GM19328 (cell line): ENCODE measurements at regions not wholly inside any gene's neighbourhood (a gene's known extent, or its start where the extent isn't known, plus 50 kb on each side); places are given as distances from the start of the nearest gene placed in this dataset.

ENCODE experiments used
- ATAC-seq: cut with Tn5 transposase; IDR thresholded peaks from one replicate; pipeline ENCODE4 v1.9.1; 2021; ENCODE audit warnings: mild to moderate bottlenecking, moderate library complexity; ENCODE audit not compliant: unreplicated experiment

DNA sequence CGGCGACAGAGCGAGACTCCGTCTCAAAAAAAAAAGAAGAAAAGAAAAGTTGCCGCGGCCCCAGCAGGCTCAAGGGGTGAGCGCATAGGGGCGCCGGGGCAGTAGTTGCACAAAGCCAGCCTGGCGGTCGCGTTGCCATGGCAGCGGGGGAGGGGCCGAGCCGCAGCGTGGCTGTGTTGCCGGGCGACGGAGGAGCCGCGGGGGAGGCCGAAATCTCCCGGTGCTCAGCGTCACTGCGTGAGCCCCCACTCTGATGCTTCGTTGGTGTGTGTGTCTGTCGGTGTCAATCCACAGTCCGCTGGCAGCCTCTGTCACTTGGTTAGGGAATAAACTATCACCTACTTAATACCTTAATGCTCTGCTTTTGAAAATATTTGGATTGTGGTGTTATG, 82.9 kb upstream of the C1QTNF9B start:
- ATAC-seq: peak; percentile 88

DNA sequence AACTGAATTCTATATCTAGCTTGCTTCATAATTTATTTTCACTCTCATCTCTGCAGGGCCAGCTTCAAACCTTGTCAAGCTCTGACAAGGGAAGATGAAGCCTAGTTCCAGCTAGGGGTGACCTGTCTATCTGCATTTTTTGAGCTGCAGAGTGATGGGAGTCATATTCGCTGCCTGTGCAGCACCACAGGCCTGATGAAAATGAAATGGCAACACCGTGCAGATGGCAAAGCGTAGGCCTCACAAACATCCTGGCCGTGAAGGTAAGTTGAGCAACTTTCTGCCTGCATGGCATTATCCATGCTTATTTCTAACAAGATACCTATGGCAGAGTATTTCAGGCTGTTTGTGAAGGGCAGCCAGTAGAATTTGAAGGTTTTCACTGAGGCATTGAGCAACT, 86.4 kb upstream of the C1QTNF9B start:
- ATAC-seq: no peak

DNA sequence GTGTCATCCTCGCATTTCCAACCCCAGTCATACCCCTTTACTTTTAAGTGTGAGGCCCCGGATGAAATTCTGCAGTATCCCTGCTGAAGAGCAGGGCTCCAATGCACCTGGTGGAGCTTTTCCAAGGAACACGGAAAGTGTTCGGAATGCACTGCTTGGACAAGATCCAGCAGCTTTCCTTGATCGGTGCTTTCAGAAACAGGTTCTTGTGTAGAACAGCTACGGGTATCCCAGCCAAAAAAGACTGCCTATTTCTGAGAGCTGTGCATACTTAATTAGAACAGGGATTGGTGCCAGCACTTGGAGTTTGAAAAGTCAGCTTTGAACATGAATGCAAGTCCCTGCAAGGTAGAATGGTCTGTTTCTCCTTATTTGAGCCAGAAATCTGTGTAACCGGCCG, 87.2 kb upstream of the C1QTNF9B start:
- ATAC-seq: no peak

DNA sequence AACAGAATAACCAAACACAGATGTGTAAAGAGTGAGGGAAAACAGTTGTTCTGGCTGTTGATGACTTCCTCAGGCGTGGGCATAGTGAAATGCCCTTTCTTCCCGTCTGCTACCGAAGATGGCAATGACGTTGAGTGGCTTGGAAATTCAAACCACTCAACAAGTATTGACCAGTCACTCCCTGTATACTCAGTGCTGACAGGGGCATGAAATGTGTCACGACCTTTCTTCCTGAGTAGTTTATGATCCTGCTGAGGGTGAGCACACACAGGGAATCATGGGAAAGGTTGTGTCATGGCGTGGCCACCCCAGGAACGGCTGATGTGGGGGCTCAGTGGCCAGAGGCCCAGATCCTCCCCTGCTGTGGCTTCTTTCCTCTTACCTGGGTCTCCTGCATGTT, 87.8 kb upstream of the C1QTNF9B start:
- no peak for ATAC-seq

DNA sequence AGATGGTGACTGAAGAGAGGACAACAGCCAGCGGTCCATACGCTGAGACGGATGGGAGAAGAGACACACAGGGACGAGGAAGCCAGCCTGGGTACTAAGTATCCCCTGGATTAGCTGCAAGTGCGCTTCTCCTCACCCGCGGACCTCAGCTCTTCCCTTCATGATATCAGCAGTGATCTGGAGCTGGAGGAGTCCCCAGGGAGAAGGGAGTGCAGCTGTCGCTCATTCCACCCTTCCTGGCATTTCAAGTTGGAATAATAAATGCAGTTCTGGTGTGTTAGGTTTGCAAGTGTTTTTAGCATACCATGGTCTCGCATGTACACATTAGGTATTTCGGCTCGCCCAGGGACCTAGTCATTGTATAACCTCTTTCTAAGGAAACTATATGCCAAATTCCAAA, 88.5 kb upstream of the C1QTNF9B start:
- ATAC-seq: no peak

DNA sequence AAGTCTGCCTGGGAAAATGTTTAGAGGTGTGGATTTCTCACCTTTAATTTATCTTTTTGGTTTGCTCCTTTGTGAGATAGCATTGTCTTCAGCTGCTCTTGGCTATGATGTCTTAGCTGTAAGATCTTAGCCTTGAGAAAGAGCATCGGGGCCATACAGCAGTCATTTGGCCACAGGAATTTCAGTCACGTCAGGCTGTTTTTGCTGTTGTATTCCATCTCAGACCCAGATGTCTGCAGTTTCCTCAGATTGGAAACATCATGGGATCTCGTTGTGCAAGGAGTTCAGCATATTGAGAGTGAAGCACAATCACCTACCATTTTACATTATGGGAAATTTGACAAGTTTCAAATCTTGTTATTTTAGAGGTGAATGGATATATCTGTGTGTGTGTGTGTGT, 89.3 kb upstream of the C1QTNF9B start:
- no peak for ATAC-seq

DNA sequence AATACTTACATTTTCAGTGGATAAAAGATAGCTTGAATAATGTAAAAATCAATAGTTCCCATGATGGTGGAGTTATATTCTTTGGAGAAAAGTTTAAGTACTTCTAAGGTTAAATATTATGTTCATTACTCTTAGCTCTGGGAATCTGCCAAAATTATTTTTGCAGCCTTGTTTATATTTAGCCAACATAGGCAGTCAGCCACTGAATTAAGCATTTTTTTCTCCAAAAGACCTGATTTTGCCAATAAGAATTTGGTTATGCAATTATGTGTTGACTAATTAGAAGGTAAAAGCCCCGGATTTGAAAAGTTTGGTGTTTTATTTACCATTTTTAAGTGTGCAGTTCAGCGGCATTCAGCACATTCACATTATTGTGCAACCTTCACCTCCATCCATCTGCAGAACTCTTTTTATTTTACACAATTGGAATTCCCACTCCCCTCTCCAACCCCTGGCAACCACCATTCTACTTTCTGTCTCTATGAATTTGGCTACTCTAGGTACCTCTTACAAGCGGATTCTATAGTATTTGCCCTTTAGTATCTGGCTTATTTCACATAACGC, 90.1 kb upstream of the C1QTNF9B start:
- ATAC-seq: no peak

DNA sequence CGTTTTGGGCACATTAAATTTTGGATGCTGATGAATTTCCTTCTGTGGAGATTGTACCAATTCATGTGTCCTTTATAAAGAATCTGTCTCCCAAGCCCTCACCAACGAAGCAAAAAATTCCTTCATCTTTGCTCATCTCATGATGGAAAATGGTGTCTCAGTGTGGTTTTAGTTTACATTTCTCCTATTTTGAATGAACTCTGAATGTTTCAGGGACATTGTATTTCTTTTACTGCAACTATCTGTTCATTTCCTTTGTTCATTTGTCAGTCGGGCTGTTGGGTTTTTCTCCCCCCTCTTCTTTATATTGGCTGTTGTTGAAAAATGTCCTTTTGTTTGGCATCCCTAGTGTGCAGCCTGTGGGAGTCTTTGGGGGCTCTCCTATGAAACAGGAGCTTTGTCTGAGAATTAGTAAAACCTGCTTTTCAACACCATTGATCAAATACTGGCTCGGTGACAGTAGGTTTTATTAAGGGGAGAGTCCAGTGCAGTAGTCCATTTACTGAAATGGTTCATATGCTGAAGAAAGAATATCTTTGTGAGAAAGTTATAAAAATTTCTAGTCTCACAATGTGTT, 91.3 kb upstream of the C1QTNF9B start:
- no peak for ATAC-seq

DNA sequence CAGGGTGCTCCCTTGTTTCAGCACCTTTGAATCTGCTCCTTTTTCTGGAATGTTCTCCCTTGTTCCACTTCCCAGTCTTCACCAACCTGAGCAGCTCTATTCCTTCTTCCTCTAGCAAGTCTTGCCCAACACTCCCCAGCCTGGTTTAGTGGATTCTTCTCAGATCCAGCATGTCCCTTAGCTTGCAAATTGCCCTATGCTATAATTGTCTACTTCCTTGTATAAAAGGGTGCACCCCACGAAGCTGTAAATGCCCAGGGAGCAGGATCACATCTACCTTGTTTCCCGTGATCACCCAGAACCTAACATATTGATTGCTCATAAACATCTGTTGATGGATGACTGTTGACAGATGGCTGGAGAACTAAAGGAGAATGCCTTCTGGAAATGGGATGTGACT, 93.2 kb upstream of the C1QTNF9B start:
- ATAC-seq: no peak

DNA sequence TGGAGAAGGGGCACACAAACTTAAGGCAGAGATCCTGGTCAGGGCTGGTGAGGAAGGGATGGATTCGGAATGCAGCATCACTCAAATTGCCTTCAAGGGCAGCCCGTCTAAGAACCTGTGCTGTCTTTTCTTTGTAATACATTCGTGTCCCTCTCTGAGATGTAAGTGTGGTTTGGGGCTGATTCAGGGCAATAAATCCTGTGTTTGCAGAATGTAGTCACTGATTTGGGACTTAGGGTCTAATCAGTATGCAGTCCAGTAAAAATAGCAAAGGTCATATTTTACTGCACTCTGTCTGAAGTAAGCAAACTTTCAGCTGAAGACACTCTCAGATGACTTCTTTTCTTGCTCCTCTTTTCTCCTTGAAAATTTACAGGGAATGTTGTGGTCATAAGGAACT, 93.8 kb upstream of the C1QTNF9B start:
- ATAC-seq: no peak

DNA sequence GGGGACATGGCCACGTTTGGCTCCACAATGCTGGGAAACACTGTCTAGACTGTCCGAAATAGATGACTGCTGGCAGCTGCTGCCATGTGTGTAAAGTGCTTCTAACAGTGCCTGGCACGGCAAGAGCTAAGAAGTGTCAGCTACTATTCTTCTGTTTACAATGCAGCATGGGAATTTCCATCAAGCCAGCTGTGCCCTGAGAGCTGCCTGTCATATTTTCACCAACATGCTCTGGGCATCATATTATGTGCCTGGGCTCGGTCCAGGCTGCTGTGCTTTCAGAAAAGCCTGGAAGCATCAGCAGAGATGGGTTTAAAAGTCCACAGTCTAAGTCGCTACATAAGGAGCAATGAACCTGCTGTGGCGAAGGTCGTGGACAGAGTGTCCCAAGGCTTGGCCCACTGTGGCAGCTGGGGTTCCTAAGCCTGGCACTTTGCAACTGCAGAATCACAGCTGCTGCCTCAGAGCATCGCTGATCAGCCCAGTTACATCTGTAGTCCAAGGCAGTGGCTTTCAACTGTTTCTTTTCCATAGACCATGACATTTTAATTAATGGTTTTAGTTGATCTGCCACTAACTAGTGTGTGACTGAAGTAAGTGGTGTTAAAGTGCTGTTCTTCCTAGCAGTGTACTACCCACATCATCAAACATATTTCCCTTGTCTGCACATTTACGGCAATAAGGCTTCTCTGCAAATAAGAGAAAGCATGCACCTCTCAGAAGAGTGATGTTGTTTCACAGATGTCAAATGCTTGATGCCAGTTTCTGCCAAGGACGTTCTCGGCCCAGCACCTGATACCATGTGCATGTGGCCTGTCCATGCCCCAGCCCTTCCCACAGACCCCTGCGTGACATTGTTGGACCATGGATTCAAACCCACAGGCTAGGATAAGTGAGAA, 95.7 kb upstream of the C1QTNF9B start:
- no peak for ATAC-seq

DNA sequence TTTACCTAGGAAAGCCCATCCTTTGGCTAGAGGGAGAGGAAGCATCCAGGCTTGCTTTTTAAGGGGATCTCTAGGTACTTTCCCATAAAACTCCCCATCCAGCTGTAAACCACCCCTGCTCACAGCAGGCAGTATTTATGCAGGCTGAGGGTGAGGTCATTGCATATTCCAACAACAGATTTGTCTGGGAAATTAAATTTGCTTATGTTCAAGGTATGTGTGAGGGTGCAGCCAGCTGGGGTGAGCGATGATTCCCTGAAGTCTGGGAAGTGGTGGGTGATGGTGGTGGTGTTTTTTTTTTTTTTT, 96.3 kb upstream of the C1QTNF9B start:
- ATAC-seq: no peak

DNA sequence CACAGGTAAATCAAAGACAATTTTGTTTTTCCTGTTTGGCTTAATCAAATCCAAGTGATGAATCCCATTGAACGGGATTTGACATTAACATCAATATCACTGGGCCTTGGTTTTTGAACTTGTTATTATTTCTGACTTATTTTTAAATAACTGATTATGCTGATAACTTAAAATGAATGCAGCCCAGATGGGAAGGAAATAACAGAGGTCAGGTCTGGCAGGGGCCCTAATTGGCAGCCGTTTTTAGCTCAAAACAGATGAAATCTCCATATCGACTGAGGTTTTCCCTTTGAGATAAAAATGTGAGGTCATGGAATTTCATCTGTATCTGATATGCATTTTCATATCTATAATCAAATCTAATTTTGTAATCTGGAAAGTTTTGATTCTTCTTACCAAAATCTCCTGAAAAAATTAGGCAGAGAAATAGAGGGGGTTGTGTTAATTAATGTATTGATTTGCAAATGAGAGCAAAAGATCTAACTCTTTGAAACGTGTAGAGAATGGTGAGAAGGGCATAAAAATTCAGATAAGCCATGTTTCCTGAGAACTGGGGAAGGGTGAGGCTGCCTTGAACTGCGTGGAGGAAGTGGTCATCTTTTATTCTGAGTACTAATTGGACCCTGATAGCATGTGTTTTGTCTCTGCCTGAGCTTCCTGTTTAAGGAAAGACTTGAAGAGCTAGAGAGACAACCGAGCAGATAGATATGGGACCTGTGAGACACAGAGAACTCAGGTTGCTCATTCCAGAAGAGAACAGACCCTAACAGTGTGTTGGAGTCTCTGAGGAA, 98.2 kb upstream of the C1QTNF9B start:
- ATAC-seq: no peak

DNA sequence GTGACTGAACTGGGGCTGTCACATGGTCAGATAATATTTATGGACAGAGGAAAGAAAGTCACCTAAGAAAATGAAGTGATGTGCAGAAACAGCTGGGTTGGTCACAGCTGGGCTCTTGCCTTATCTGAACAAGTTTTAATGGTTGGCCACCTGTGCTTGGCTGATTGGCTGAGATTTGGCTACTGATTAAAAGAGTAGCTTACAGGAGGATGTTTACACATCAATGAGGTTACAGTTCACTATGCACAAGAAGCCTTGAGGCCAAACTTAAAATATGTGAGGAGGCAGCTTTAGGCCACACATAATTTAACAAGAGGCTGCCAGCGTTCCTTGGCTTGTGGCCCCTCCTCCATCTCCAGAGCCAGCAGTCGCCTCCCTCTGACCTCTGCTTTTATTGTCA, 99.2 kb upstream of the C1QTNF9B start:
- ATAC-seq: no peak

DNA sequence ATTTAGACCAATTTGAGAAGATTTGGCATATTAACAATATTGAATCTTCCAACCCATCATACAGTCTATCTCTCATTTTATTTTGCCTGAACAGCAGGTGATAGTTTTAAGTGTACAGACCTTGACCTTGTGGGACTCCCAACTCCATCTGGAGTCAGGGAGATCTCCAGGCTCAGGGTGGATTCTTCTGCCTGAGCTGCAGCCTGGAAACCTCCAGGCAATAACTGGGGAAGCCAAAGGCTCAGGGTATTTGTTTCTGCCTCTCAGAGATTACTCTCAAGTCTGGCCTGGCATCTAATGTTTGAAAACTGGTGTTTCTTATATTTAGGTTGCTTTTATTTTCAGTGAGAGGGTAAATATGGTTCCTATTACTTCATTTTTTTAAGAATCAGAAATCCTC, 102.1 kb upstream of the C1QTNF9B start:
- ATAC-seq: no peak

DNA sequence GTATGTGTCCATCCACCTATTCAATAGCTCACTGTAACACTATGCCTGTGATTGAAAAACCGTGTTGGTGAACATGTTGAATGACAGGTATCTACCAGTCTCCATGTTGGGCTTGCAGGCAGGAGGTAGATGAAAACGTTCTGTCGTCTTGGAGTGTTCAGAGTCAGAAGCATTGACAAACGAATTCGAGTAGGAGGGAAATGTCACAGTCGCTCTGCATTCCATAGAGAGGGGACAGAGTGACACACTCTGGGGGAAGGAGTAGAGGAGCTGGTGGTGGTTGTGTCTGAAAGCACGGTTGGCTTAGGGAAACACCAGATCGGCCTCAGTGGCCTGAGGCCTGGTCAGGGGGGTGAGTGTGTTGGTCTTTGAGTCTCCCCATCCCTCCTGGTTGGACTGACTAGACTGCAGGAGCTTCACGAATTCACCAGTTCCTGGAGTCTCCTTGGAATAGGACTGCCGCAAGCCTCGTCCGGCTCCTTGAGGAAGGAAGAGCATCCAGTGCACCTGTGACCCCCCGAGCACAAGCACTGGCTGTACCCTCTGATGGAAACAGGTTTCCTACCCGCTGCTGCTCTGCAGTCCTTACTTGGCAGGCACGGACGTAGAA, 105.0 kb upstream of the C1QTNF9B start:
- ATAC-seq: no peak

DNA sequence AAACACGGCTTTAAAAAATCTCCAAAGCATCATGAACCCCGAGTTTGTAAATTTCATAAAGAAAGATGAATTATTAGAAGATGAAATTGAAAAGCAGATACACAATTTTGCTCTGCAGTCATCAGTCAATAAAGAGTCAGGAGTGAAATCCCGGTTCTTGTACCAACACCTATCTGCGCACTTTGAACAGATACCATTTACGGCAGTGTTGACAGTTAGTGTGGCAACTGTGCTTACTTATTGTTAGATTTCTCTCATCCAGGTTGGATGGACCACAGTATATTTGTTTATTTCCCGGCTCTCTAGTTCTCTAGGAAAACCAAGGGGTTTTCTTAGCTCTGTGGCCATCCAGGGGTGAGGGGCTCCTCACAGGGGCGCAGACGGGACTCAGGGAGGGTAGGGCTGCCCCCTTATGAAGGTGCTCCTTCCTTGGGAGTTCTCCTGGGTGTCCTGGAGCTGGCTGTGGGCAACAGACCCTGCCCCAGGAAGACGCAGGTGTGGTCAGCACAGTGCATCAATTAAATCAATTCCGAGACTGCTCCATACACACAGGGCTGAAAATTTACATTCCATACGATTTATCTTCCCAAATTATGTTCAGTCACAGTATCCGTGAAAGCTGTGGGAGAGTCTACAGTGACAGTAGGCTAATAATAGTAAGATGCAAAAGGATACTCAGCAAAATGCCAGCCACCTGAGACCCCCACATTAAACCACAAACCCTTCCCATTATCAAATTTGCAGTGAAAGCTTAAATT, 107.0 kb upstream of the C1QTNF9B start:
- no peak for ATAC-seq

DNA sequence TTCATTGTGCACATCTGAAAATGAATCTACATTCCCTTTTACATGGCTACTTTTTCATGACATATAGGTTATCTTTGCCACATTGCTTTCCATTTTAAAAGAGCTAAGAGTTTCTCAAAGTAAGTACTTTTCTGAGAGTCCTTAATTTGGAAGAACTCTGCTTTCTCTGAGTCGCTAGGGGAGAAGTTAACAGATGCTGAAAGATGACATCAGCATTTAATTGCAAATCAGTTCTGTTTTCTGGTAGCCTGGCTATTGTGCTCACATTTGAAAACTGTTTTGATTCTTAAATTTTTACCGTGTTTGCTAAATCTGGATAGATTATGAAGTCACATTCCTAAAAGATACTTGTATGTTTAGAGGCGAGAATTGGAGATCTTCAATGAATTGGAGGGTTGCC, 107.7 kb upstream of the C1QTNF9B start:
- ATAC-seq: no peak

DNA sequence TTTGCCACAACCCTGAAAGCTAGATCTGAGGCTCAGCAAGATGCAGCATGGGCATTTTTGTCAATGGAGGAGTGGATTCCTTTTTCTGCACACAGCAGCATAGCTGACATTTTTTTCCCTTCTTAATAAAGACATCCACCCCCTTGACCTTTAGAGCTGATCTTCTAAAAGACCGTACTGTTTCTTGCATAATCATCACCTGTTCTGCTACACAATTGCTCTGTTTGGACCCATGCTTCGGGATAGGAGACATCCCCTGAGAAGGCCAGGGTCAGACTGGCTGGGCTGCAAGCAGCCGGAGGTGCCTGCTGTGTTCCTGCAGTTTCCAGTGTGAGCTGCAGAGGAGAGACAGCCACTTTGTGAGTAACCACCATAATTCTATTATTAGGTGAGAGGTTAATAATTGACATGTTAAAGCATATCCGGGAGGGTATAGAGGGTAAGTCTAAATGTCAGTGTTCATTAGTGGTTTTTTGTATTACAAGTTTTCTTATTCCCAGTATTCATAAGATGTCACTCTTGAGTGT, 108.5 kb upstream of the C1QTNF9B start:
- no peak for ATAC-seq

DNA sequence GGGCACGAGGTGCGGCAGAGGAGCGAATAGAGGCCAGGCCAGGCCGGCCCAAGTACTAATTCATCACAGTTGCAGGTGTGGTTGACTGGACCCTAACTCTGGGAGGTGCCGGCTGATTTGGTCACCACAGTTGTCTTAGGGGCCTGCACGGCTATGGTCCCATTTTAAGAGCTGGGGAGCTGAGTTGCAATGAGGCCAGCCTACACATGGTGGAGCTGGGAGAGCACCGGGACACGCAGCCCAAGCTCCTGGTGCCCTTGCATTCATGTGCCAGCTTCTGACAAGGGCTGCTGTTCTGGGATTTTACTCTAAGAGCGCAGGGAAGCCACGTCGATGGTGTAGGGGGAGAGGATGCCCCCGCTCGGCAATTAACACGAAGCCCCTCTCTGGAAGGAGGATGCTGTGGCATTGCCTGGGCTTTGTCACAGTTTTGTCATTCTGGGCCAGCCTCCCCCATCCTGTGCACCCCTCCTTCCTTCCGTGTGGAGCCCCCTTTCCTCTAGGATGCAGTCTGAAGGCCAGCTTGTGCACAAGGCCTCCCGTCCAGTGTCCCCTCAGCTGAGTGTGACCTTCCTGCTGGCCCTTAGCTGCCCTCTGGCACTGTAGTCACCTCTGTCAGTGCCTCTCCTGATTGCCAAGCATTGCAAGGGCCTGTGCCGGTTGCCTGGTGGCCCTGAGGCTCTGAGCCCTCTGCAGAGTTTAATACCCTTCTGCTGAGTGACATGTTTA, 109.4 kb upstream of the C1QTNF9B start:
- ATAC-seq: no peak
